Heart left ventricle (tissue), 16 donors: ENCODE measurements at regions not wholly inside any gene's neighbourhood (a gene's known extent, or its start where the extent isn't known, plus 50 kb on each side); places are given as distances from the start of the nearest gene placed in this dataset.

Experiments
- ATAC-seq, 4 donors: fragments of 200-7000 bp; cut with Tn5 transposase; one replicate each; pipeline ENCODE4 v1.9.1; 2020 to 2022; ENCODE audit warnings: moderate library complexity in 4 of 4, mild to moderate bottlenecking in 3 of 4, moderate number of reproducible peaks in 1 of 4
- DNase-seq, 5 donors: peaks; one replicate each; pipeline ENCODE4 v3.0.0-alpha.2; 2020
- H3K27ac ChIP-seq, 12 donors: fragments of 200-600 bp; sonication (generic) in 4 of 12; one replicate each; pipeline versions ENCODE4 v1.5.0 to v1.8.0; 2016 to 2022; ENCODE audit warnings: mild to moderate bottlenecking in 2 of 12
- H3K27me3 ChIP-seq, 9 donors: fragments of 200-600 bp; sonication (generic) in 2 of 9; one replicate each; pipeline versions ENCODE4 v1.5.1 to v1.8.0; 2016 to 2022; ENCODE audit warnings: mild to moderate bottlenecking in 3 of 9
- H3K36me3 ChIP-seq, 9 donors: fragments of 200-600 bp; sonication (generic) in 2 of 9; one replicate each; pipeline versions ENCODE4 v1.5.0 to v1.8.0; 2018 to 2022; ENCODE audit warnings: mild to moderate bottlenecking in 2 of 9
- H3K4me1 ChIP-seq, 12 donors: fragments of 200-600 bp; sonication (generic) in 4 of 12; one replicate each; pipeline versions ENCODE4 v1.5.0 to v1.8.0; 2016 to 2022; ENCODE audit warnings: mild to moderate bottlenecking in 3 of 12
- H3K4me3 ChIP-seq, 12 donors: fragments of 200-600 bp; sonication (generic) in 4 of 12; one replicate each; pipeline versions ENCODE4 v1.5.0 to v1.8.0; 2017 to 2022; ENCODE audit warnings: mild to moderate bottlenecking in 9 of 12, moderate library complexity in 4 of 12
- H3K9me3 ChIP-seq, 12 donors: fragments of 200-600 bp; sonication (generic) in 4 of 12; one replicate each; pipeline versions ENCODE4 v1.5.0 to v1.8.0; 2016 to 2022; ENCODE audit warnings: mild to moderate bottlenecking in 1 of 12
- CTCF ChIP-seq, 12 donors: fragments of 200-600 bp; sonication (generic) in 4 of 12; IDR thresholded peaks; one replicate each; pipeline versions ENCODE4 v1.5.0 to v1.8.0; 2018 to 2022; ENCODE audit warnings: antibody characterized with exemption in 12 of 12, mild to moderate bottlenecking in 5 of 12
- POLR2A ChIP-seq, 2 donors: fragments of 450-650 bp; IDR thresholded peaks; one replicate each; pipeline ENCODE4 v1.6.1; 2017; ENCODE audit warnings: antibody characterized with exemption in 2 of 2, mild to moderate bottlenecking in 2 of 2, moderate library complexity in 2 of 2
- WGBS, 4 donors: extraction: QIAGEN DNeasy Blood & Tissue Kit in 2 of 4; methylation state at CpG; one replicate each; pipeline versions ENCODE4 v1.1.5 to v1.1.7; 2013 to 2018; 5-methylcytosine and 5-hydroxymethylcytosine counted together
- intact Hi-C, 10 donors: fragments of 100-400 bp; cut with DNase I; formaldehyde crosslinking; loops; one replicate each; pipeline versions ENCODE4 v1.11.1 to v1.14.2; 2022
- donor health status: ischemic (EF 13 %, LVEDD 7.1; RV severe dilation, severe dysfunction).
- donor health status: healthy with polysubstance abuse.
- donor health status: DM: no; HTN: yes; CAD: no.
- donor health status: DM: no; HTN: no; CAD: no.
- donor health status: ischemic (EF 25% LVEDD 6.9; RV normal size, moderate dysfunction).
- donor health status: ischemic (EF 25% LVEDD 5.7; RV mildly dilated, moderate dysfunction).
- donor health status: healthy.
- donor health status: DM: yes; HTN: yes; CAD: no.
- donor health status: ischemic (EF 35%, LVEDD 5.7; RV mildly dilated, moderate dysfunction).
- donor health status: nonischemic (EF 11% LVEDD 7.7; RV severe dilation, severe dysfunction).
- donor health status: DM: yes; HTN: yes; CAD: no.
- donor health status: PGD.
- donor health status: ischemic (EF 29% LVEDD 5.4; RV normal size, mild dysfunction).
- donor health status: nonischemic (EF 23%, LVEDD 6.1; RV moderate dilation, normal function).

GRCh38 chr14:47833011-47833410 is 157.6 kb upstream of the MDGA2 start:
- DNase-seq: no peak
- TF ChIP-seq POLR2A (IDR thresholded peaks at IDR 0.05) (no peak), CTCF (IDR thresholded peaks at IDR 0.05) (no peak)
- ATAC-seq: no peak
- Histone ChIP-seq H3K9me3 (peaks cover 0 to 11% (median 0%) of the 10 kb centered on the region in 12 donors), H3K27ac (no peak overlapping the region), H3K4me3 (no peak overlapping the region), H3K36me3 (no peaks in the 10 kb centered on the region), H3K27me3 (no peaks in the 10 kb centered on the region), H3K4me1 (no peaks in the 10 kb centered on the region)
- intact Hi-C loops: no loop called here

GRCh38 chr14:47826809-47827208 is 151.4 kb upstream of the MDGA2 start:
- 79 to 88% (median 82%) methylated on average over 2 of the region's 2 CpGs for WGBS, 4 donors
- no peak overlapping the region for H3K4me3 ChIP-seq
- no peaks in the 10 kb centered on the region for H3K4me1 ChIP-seq
- TF ChIP-seq POLR2A (IDR thresholded peaks at IDR 0.05) (no peak), CTCF (IDR thresholded peaks at IDR 0.05) (no peak)
- no peaks in the 10 kb centered on the region for H3K27me3 ChIP-seq
- H3K9me3 ChIP-seq: peaks cover 0 to 3% (median 0%) of the 10 kb centered on the region in 12 donors
- DNase-seq: no peak
- intact Hi-C loops: no loop called here
- no peak overlapping the region for H3K27ac ChIP-seq
- no peaks in the 10 kb centered on the region for H3K36me3 ChIP-seq
- ATAC-seq: no peak

GRCh38 chr14:47822326-47822725 is 146.9 kb upstream of the MDGA2 start:
- Histone ChIP-seq H3K4me1 (no peaks in the 10 kb centered on the region), H3K9me3 (peaks cover 0 to 18% (median 0%) of the 10 kb centered on the region in 12 donors), H3K27me3 (no peaks in the 10 kb centered on the region), H3K4me3 (no peak overlapping the region), H3K36me3 (no peaks in the 10 kb centered on the region), H3K27ac (no peak overlapping the region)
- intact Hi-C loops: no loop called here
- TF ChIP-seq POLR2A (IDR thresholded peaks at IDR 0.05) (no peak), CTCF (IDR thresholded peaks at IDR 0.05) (no peak)
- DNase-seq (no peak), ATAC-seq (no peak)
- 33 to 86% (median 76%) methylated on average over 1 of the region's 1 CpG for WGBS, 4 donors

GRCh38 chr14:47821135-47821534 is 145.7 kb upstream of the MDGA2 start:
- 57 to 74% (median 63%) methylated on average over 1 of the region's 1 CpG for WGBS, 4 donors
- ATAC-seq (no peak), DNase-seq (no peak)
- H3K4me1 ChIP-seq: no peaks in the 10 kb centered on the region
- H3K27me3 ChIP-seq: no peaks in the 10 kb centered on the region
- no peaks in the 10 kb centered on the region for H3K36me3 ChIP-seq
- intact Hi-C loops: no loop called here
- TF ChIP-seq CTCF (IDR thresholded peaks at IDR 0.05) (no peak), POLR2A (IDR thresholded peaks at IDR 0.05) (no peak)
- peaks cover 0 to 25% (median 6%) of the 10 kb centered on the region in 12 donors for H3K9me3 ChIP-seq
- H3K4me3 ChIP-seq: no peak overlapping the region
- no peak overlapping the region for H3K27ac ChIP-seq
